SIG-M5 treated with dmso at 0.1 percent for 504 hours (cell line): ENCODE measurements at regions not wholly inside any gene's neighbourhood (a gene's known extent, or its start where the extent isn't known, plus 50 kb on each side); places are given as distances from the start of the nearest gene placed in this dataset.

Source experiments
- DNase-seq: peaks from one replicate; lab custom pipeline; 2025; ENCODE audit not compliant: unreplicated experiment; lab: John Stamatoyannopoulos, UW

- DNase-seq, result no peak
These were observed 97.9 kb upstream of the DLX2 start for GRCh38 chr2:172200495-172201085.

- DNase-seq, result no peak
These were observed 101.6 kb upstream of the DLX2 start for GRCh38 chr2:172204309-172204708.

GRCh38 chr2:172204762-172205161 lies 102.1 kb upstream of the DLX2 start:
- no peak for DNase-seq

- DNase-seq, result no peak
These were observed 102.6 kb upstream of the DLX2 start for GRCh38 chr2:172205292-172205691.

- DNase-seq, result no peak
These were observed 105.2 kb upstream of the DLX2 start for GRCh38 chr2:172207911-172208310.

- peak; percentile 92 for DNase-seq
These were observed 106.2 kb upstream of the DLX2 start for GRCh38 chr2:172208791-172209325.

GRCh38 chr2:172210599-172210998 lies 107.9 kb upstream of the DLX2 start:
- no peak for DNase-seq

- no peak for DNase-seq
These were observed 108.8 kb upstream of the DLX2 start for GRCh38 chr2:172211512-172211911.

- no peak for DNase-seq
These were observed 110.6 kb upstream of the DLX2 start for GRCh38 chr2:172213116-172213860.

- no peak for DNase-seq
These were observed 111.6 kb upstream of the DLX2 start for GRCh38 chr2:172214252-172214651.

- no peak for DNase-seq
These were observed 112.7 kb upstream of the DLX2 start for GRCh38 chr2:172215172-172215935.

GRCh38 chr2:172215936-172216335 lies 113.2 kb upstream of the DLX2 start:
- no peak for DNase-seq

- no peak for DNase-seq
These were observed 113.8 kb upstream of the DLX2 start for GRCh38 chr2:172216477-172216876.

GRCh38 chr2:172219201-172219600 lies 116.5 kb upstream of the DLX2 start:
- no peak for DNase-seq

GRCh38 chr2:172220121-172220520 lies 117.4 kb upstream of the DLX2 start:
- DNase-seq, result no peak

GRCh38 chr2:172223601-172224054 lies 120.9 kb upstream of the DLX2 start:
- DNase-seq, result no peak

GRCh38 chr2:172225786-172226185 lies 123.1 kb upstream of the DLX2 start:
- DNase-seq, result no peak

- DNase-seq, result peak; percentile 34
These were observed 123.8 kb upstream of the DLX2 start for GRCh38 chr2:172226244-172227061.

- DNase-seq, result no peak
These were observed 125.0 kb upstream of the DLX2 start for GRCh38 chr2:172227719-172228118.

- DNase-seq, result no peak
These were observed 125.6 kb upstream of the DLX2 start for GRCh38 chr2:172228177-172228808.
